Uterus (tissue), 3 donors: ENCODE measurements at regions not wholly inside any gene's neighbourhood (a gene's known extent, or its start where the extent isn't known, plus 50 kb on each side); places are given as distances from the start of the nearest gene placed in this dataset.

Experiments used
- DNase-seq, 2 donors: peaks; one replicate each; pipeline ENCODE4 v3.0.0-alpha.2; 2019 to 2020
- H3K27ac ChIP-seq, 2 donors: fragments of 200-600 bp; sonication (generic); 1 replicate in 1 of 2; 2 replicates in 1 of 2; pipeline ENCODE4 v1.5.1; 2016 to 2018
- H3K27me3 ChIP-seq, 2 donors: fragments of 200-600 bp; sonication (generic); one replicate each; pipeline ENCODE4 v1.5.1; 2018 to 2019; ENCODE audit warnings: control low read depth in 1 of 2
- H3K36me3 ChIP-seq, 2 donors: fragments of 200-600 bp; sonication (generic); one replicate each; pipeline ENCODE4 v1.5.1; 2019; ENCODE audit warnings: control low read depth in 1 of 2
- H3K4me1 ChIP-seq, 2 donors: fragments of 200-600 bp; sonication (generic); one replicate each; pipeline ENCODE4 v1.5.1; 2018 to 2019; ENCODE audit warnings: control low read depth in 1 of 2
- H3K4me3 ChIP-seq, 2 donors: fragments of 200-600 bp; sonication (generic); 1 replicate in 1 of 2; 2 replicates in 1 of 2; pipeline ENCODE4 v1.5.1; 2018 to 2019; ENCODE audit warnings: mild to moderate bottlenecking in 1 of 2
- H3K9me3 ChIP-seq, 2 donors: fragments of 200-600 bp; sonication (generic); one replicate each; pipeline ENCODE4 v1.5.1; 2019; ENCODE audit warnings: control low read depth in 1 of 2
- POLR2A ChIP-seq, 2 donors: fragments of 450-650 bp; IDR thresholded peaks; one replicate each; pipeline ENCODE4 v1.6.1; 2016; ENCODE audit warnings: antibody characterized with exemption in 2 of 2, mild to moderate bottlenecking in 1 of 2, moderate library complexity in 1 of 2
- intact Hi-C: fragments of 100-400 bp; cut with DNase I; formaldehyde crosslinking; loops from one replicate; pipeline ENCODE4 v1.15.1; 2023; ENCODE audit warnings: low total_unique reads
- TF ChIP-seq, protein P1 (sequence below), 4 experiments: fragments of 200-600 bp in 2 of 4; fragments of 450-650 bp in 2 of 4; sonication (generic) in 2 of 4; IDR thresholded peaks; one replicate each; pipeline ENCODE4 v1.5.1; 2016 to 2019; ENCODE audit warnings: antibody characterized with exemption in 4 of 4, mild to moderate bottlenecking in 2 of 4, moderate library complexity in 1 of 4
- donor health status: DM: yes; HTN: yes; CAD: no.

DNA sequence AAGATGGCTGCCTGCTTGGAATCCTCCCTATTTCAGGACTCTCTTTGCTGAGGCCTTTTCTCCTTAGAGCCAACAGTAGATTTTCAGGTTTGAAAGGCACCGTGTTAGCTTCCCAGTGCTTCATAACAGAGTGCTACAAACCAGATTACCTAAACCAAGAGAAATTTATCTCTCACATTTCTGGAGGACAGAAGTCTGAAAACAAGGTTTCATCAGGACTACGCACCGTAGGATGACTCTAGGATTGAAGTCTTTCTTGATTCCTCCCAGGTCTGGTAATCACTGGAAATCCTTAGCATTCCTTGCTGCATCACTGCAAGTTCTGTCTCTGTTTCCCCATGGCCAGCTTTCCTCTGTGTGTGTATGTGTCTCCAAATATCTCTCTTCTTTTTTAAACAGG is 508.4 kb upstream of the GJE1 start:
- intact Hi-C loops = no loop called here
- Histone ChIP-seq H3K27ac (no peak overlapping the region), H3K4me3 (no peak overlapping the region), H3K9me3 (no peaks in the 10 kb centered on the region), H3K27me3 (no peaks in the 10 kb centered on the region), H3K4me1 (no peaks in the 10 kb centered on the region), H3K36me3 (no peaks in the 10 kb centered on the region)
- no peak for DNase-seq
- TF ChIP-seq POLR2A (IDR thresholded peaks at IDR 0.05) = no peak
- TF ChIP-seq, protein P1, sequence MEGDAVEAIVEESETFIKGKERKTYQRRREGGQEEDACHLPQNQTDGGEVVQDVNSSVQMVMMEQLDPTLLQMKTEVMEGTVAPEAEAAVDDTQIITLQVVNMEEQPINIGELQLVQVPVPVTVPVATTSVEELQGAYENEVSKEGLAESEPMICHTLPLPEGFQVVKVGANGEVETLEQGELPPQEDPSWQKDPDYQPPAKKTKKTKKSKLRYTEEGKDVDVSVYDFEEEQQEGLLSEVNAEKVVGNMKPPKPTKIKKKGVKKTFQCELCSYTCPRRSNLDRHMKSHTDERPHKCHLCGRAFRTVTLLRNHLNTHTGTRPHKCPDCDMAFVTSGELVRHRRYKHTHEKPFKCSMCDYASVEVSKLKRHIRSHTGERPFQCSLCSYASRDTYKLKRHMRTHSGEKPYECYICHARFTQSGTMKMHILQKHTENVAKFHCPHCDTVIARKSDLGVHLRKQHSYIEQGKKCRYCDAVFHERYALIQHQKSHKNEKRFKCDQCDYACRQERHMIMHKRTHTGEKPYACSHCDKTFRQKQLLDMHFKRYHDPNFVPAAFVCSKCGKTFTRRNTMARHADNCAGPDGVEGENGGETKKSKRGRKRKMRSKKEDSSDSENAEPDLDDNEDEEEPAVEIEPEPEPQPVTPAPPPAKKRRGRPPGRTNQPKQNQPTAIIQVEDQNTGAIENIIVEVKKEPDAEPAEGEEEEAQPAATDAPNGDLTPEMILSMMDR (IDR thresholded peaks at IDR 0.05) = no peak

DNA sequence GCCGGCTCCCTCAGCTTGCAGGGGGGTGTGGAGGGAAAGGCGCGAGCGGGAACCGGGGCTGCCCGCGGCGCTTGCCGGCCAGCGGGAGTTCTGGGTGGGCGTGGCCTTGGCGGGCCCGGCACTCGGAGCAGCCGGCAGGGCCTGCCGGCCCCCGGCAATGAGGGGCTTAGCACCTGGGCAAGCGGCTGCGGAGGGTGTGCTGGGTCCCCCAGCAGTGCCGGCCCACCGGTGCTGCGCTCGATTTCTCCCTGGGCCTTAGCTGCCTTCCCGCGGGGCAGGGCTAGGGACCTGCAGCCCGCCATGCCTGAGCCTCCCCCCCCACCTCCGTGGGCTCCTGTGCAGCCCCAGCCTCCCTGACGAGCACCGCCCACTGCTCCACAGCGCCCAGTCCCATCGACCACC is 514.5 kb upstream of the GJE1 start:
- Histone ChIP-seq H3K27ac (no peak overlapping the region), H3K4me3 (no peak overlapping the region), H3K36me3 (no peaks in the 10 kb centered on the region), H3K4me1 (no peaks in the 10 kb centered on the region), H3K27me3 (no peaks in the 10 kb centered on the region), H3K9me3 (no peaks in the 10 kb centered on the region)
- TF ChIP-seq, protein P1 (IDR thresholded peaks at IDR 0.05) = no peak
- TF ChIP-seq POLR2A (IDR thresholded peaks at IDR 0.05) = no peak
- DNase-seq = no peak
- intact Hi-C loops = no loop called here

DNA sequence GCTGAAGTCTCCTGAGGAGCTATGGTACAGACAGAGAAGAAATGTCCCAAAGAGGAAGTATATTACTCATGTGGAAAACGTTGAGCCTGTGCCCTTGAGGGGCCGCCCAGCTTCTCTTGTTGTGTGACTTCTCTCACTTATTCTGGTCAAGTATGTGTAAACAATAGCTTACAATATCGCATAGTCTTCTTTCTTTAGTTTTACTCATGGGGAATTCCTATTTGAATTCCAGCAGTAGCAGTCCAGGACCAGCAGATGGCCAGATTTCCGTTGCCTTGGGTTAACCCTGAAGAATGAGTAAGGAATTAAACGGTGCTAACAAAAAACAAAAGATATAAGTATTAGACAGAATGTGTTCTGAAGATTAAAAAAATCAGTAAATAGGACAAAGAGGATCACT is 522.0 kb upstream of the GJE1 start:
- Histone ChIP-seq H3K9me3 (no peaks in the 10 kb centered on the region), H3K27me3 (no peaks in the 10 kb centered on the region), H3K36me3 (no peaks in the 10 kb centered on the region), H3K4me1 (no peaks in the 10 kb centered on the region), H3K27ac (no peak overlapping the region), H3K4me3 (no peak overlapping the region)
- no peak for TF ChIP-seq POLR2A (IDR thresholded peaks at IDR 0.05)
- TF ChIP-seq, protein P1 (IDR thresholded peaks at IDR 0.05) = no peak
- intact Hi-C loops = no loop called here
- no peak for DNase-seq

DNA sequence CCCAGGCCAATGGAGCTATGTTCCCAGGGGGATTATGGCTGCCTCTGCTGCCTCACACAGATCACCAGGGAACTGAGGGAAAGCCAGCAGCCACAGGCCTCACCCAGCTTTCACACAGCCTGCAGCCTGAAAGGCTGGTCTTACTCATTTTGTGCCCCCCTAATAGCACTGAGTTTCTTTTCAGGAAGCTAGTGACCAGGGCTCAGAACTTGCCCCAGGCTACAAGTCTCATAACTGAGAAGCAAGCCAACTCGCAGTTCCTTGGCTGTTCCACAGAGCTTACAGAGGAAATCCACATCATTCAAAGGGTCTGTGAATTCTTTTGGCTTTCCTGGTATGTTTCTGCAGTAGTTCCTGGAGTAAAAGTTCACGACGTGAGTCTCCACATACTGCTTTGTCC is 524.8 kb upstream of the GJE1 start:
- intact Hi-C loops = no loop called here
- no peak for DNase-seq
- no peak for TF ChIP-seq POLR2A (IDR thresholded peaks at IDR 0.05)
- TF ChIP-seq, protein P1 (IDR thresholded peaks at IDR 0.05) = no peak
- H3K9me3 ChIP-seq = no peaks in the 10 kb centered on the region
- no peak overlapping the region for H3K4me3 ChIP-seq
- no peaks in the 10 kb centered on the region for H3K4me1 ChIP-seq
- H3K36me3 ChIP-seq = no peaks in the 10 kb centered on the region
- no peaks in the 10 kb centered on the region for H3K27me3 ChIP-seq
- H3K27ac ChIP-seq = no peak overlapping the region

DNA sequence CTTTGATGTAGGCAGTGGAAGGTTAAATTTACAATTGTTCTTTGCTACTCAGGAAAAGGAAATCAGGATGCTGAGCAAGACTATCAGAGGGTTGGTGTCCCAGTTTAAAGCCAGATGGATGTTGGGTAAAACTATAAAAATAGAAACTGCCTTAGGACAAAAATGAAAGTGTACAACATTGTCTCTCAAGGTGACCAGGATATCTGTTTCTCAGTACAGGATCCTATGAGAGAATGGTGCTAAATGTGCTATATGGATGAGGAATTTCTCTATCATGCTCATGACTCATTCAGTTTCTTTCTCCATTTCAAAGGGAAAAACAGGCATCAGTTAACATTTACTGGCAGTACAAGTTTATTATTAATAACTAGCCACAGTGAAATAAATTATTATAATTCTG is 534.2 kb upstream of the GJE1 start:
- Histone ChIP-seq H3K27me3 (no peaks in the 10 kb centered on the region), H3K9me3 (no peaks in the 10 kb centered on the region), H3K4me3 (no peak overlapping the region), H3K36me3 (no peaks in the 10 kb centered on the region), H3K4me1 (no peaks in the 10 kb centered on the region), H3K27ac (no peak overlapping the region)
- no peak for DNase-seq
- intact Hi-C loops = no loop called here
- TF ChIP-seq, protein P1 (IDR thresholded peaks at IDR 0.05) = no peak
- no peak for TF ChIP-seq POLR2A (IDR thresholded peaks at IDR 0.05)
